ENCODE measurements at regions not wholly inside any gene's neighbourhood (a gene's known extent, or its start where the extent isn't known, plus 50 kb on each side); places are given as distances from the start of the nearest gene placed in this dataset.

DNA sequence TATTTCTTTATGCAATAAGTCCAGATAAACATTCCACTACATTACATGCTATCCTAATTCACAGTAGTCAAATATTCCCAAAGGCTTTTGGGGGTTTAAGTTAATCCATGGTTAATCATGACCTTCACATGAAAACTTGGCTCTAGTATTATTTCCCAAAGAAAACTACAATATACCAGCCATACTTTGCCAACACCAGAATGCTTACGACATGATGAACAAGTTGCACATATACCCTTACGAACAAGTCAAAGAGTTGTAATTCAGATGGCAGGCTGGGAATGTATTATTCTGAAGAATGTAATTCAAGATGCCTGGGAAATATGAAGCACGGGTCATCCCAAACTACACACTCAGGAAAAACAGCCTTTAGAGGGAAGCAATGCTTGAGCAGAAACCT is 499.6 kb downstream of the PPARGC1A start:
- no peak for DNase-seq

- no peak for DNase-seq
These were observed 501.0 kb downstream of the PPARGC1A start for GRCh38 chr4:23388699-23389395.

GRCh38 chr4:23388255-23388654 is 501.6 kb downstream of the PPARGC1A start:
- no peak for DNase-seq

DNA sequence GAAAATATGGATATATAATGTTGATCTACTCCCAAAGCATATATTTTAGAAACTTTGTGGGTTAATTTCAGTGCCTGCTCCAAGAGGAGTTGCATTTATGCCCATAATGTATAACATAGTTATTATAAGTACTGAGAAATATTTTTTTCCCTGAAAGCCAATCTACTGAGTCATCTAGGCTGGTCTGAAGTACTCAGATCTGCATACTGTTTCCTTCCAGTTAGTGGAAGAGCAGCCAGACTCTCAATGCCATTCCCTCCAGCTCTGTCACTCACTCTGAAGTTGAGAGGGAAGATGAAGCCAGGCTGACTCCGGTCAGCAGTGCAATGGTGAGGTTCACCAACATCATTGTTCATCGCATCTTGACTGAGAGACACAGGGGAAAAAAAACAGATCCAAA is 505.1 kb downstream of the PPARGC1A start:
- DNase-seq = no peak

DNA sequence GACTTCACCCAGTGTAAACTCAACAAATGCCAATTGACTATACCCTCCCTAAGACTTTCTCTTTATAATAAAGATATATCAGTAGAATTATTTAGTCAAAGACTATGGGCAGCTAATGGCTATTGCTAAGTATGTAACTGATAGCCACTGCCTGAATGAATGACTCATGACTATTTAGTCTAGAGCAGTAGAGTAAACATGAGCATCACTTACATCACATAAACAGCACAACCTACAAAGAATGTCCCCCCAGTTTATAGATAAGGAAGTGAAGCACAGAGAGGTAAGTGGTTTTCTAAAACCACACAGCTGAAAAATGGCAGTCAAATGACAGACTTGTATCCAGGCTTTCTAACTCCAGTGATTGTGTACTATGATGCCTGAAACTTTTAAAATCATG is 507.0 kb downstream of the PPARGC1A start:
- DNase-seq = no peak

DNA sequence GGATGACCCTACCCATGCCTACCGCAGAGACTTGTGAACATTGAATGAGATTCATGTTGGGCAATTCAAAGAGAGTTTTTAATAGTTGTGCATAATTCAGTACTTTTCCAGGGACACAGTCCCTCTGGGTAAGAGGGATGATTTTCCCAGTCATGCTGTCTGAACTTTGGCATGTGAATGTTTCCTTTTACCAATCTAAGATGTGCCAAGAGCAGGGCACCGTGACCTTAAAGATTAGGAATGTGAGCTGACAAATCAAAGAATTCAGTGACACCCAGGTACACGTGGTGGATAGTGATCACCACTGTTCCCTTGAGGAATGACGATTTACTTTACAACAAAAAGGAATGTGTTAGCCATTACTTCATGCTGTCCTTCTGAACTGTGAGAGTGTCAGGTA is 515.6 kb downstream of the PPARGC1A start:
- no peak for DNase-seq

- DNase-seq = no peak
These were observed 516.6 kb downstream of the PPARGC1A start for GRCh38 chr4:23373261-23373660.

DNA sequence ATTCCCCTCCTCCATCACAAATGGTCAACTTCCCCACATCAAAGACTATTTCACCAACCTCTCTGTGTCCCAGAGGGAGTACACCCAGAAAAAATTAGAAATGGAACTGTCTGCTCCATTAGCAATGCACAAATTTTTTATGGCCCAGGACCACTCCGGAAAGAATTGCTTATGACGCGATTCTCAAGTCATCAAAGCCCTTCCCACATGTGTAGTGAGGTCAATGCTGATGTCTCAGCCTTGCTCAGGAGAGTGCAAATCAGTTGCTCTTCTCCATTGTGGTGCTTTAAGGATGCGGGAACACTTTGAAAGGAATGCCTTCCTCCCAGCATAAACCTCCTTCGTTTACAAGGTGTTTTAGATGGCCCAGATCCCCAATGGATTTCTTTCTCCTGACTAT is 518.3 kb downstream of the PPARGC1A start:
- DNase-seq = no peak

DNA sequence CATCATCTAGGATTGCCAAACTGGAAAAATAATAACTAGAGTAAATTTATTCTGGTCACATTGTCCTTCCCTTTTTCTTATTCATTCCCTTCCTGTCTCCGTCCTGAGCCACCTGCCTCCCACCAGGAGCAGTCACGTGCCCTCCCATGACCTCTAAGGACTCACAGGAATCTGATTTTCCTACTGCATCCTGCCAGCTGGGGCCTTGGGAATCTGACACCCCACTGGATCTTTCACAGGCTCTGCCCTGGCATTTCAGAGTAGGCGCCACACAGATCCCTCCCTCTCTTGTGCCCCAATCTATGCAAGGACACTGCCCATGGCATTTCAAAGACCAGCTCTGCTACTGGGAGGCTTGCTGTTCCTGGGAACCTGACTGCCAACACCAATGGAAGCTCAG is 520.5 kb downstream of the PPARGC1A start:
- no peak for DNase-seq

DNA sequence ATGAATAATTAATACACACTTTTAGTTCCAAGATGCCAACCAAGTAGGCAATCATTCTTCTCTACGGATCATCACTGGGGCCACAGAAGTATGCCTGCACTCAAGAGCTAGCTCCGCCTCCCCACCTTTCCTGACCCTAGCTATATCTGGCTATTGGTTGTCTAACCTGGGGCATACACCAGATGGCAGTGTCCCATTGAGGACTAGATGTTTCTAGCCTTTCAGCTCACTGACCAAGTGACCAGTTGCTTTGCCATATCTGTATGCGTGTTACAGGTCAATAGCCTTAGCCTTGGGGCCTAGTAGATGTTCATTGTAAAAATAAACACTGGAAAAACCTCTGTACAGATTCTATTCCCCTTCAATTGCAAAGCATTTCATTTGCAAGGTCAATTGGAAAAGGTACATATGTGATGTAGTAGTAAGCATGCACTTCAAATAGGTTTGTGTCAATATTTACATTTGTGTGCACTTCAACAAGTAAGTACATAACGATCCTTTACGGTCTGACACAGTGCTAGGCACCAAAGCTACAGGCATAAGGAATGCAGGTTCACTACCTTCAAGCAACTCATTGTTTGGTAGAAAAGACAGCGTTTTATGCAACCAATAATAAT is 521.7 kb downstream of the PPARGC1A start:
- DNase-seq = no peak

DNA sequence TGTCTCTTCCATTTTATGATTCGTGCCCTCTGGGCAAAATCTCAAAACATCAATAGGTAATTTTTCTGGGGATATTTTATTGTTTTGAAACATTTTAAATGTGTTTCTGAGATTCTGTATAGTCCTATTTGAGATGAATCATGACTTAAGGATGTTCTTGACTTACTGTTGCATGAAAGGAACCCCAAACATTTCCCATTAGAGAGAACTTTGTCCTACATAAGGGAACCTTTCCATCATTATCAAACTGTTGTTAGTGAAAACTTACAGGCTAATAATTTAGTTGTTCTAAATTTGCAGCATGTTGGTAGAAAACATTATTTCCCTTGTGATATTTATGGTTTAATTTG is 523.3 kb downstream of the PPARGC1A start:
- no peak for DNase-seq

- no peak for DNase-seq
These were observed 523.8 kb downstream of the PPARGC1A start for GRCh38 chr4:23365871-23366556.

DNA sequence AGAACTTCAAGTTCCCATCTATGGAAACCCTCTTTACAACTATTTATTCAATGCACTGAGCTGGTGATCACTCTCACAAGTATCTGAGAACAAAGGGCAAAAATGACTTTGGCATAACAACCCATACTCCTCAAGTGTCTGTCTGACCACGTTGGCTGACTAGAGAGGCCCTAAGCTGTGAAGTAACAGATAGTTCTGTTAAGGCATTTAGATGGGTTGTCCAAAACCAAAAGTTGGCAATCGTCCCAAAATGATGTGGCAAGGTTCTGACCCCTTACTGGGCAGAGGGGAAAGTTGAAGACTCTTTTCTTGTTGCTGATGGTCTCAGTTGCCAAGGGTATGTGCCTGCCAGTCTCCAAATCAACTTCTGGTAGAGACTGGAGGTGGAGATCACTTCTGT is 524.8 kb downstream of the PPARGC1A start:
- no peak for DNase-seq

DNA sequence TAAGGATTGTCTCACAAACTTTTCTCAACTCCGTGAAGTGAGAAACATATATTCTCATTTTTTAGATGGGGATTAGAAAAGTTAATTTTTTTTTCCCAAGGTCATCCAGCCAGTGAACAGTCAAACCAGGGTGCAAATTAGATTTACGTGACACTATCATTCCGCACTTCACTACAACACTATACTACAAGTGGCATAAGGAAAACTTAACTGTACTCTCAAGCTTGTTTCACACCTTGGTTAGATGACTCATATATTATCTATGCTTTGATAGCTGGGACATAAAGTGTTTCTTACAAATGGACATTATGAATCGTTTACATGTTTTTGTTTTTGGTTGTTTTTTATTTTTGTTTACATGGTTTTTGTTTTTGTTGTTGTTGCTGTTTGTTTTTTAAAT is 525.7 kb downstream of the PPARGC1A start:
- no peak for DNase-seq

DNA sequence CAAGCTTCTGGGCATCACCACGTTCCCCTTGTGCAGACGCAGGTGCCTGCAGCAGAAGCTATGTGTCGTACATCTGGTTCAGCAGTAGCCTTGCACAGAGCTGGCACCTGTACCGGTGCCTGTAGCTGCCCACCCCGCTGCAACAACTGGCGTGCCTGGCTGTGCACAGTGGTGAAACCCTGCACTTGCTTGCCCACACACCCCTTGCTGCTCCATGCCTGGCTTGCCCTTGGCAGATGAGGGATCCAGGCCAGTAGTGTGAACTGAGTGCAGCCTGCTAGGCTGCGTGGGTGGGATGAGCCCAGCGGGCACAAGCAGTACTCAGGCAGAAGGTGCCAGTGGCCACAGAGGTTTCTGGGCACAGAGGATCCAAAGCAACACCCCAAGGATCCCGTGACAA is 528.4 kb downstream of the PPARGC1A start:
- DNase-seq = no peak

DNA sequence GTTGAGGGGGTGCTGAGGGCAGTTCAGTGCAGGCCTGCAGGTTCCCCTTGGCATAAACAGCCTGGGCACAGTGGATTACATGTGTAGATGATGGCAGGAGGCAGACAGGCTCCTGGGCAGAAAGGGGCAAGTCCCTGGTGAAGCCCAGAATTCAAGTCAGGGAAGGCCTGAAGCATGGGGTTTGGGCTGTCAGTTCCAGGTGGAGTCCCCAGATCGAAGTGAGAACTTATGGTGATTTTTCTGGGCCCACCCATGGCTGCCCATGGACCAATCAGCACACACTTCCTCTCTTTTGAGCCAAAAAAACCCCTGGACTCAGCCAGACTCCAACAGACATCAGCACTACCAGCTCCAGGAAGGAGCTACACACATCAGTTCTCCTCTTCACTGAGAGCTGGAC is 529.1 kb downstream of the PPARGC1A start:
- DNase-seq = no peak

GRCh38 chr4:23355258-23355657 is 534.6 kb downstream of the PPARGC1A start:
- DNase-seq = no peak

DNA sequence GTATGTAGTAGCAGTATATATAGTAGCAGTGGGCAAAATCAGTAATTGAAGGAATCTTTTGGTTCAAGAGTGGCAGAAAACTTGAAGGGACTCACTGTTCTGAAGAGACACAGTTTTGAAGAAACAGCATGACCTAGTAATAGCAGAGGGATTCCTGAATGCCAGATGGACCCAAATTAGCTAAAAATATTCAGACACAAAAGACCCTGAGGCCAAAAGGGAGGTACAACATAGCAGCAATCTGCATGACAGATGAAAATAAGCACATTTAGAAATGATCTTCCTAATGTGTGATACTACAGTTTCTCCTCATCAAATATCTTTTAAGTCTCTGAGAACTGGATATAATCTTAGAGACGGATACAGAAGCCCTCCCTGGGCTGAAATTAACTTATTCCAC is 536.6 kb downstream of the PPARGC1A start:
- no peak for DNase-seq

DNA sequence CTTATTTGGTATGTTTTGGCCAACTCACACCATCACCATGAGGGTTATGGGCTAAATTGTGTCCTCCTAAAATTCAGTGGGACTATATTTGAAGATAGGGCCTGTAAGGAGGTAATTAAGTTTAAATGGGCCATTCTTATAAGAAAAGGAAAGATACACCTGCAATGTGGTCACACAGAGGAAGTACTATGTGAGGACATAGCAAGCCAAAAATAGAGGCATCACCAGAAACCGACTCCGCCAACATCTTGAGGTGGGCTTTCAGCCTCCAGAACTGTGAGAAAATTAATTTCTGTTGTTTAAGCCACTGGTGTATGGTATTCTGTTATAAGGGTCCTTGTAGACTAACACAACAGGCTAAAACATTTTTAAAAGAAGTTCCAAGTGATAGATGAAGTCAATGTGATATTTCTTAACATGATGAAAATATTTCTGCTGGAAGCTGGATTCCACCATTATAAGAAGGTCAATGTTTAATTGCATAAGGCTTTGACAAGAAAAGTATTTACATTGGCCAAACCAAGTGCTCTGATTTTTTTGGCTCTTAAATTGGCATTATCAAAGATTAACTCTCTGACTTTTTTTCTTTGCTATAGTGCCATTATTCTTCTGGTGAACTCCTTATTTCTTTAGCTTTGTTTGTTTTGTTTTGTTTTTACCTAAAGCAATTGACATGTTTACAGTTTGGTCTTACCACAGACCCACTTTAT is 540.9 kb downstream of the PPARGC1A start:
- no peak for DNase-seq

- no peak for DNase-seq
These were observed 552.6 kb downstream of the PPARGC1A start for GRCh38 chr4:23337292-23337691.

DNA sequence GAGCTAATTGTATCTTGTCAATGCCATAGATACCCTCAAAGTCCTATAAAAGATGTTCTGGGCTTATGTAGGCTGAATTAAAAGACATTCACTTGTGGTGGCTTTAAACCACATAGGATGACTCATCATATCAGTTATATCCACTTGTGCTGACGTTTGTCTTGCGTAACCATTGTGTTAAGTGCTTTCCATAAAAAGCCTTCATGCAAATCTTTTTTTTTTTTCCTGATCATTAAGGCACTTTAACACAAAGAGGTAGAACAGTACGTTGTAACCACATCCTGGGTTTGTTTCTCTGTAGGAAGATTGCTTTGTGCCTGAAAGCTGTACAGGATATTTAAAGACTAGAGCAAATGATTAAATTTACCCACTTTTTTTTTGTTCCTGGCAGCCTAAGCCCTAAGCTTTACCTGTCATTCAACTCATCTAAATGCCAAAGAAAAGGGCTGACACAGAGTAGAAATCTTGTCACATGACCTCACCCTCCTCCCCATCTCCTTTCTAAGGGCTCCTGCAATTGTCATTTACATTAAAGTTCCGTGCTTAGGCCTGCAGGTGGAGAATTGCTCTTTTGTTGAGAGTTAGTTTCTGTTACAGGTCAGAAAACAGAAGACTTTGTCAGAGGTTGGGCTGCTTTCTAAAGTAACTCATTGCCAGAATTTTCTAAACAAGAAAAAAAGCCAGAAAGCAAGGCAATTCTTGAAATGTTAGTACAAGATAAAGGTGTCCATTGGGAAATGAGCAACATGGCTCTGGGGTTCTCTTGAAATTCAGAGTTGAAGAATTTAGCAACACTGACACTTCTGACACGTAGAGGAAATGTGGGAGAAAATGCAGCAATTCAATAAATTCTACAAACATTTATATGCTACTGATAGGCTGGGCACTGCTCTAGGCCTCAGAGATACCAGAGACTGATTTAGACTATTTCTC is 555.6 kb downstream of the PPARGC1A start:
- DNase-seq = peak; percentile 2

DNA sequence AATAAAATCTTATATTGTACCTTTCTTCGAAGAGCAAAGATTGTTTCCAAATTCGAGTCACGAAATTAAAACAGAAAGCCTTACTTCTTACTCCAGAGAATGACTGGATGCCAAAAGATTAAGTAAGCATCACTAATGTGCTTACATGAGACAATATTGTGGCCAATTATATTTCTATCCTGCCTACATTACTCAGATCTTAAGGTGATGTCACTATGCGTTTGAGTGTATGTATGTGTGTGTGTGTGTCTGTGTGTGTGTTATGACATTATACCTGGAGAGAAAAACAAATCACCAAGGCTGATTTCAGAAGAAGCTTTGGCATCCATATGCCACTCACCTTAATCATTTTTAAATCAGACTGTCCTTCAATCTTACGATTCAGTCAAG is 556.3 kb downstream of the PPARGC1A start:
- DNase-seq = no peak

DNA sequence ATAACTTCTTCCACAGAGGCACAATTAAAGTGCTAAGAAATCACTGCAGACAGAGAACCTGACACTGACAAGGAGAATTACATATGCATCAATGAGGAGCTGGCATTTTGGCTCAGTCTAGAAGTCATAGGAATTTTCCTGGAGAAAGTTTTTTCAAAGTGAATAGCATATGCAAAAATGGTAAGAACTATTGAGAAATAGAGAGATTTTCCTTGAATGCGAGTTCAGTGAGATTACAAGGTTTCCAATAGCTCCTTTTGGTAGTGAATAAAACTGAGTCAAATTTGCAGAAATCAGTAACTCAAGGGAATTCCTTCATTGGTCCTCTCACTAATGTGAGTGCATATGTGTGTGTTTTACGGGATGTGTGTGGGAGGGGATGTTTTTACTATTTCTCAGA is 557.5 kb downstream of the PPARGC1A start:
- DNase-seq = no peak

Measured in HCEC 1CT (cell line).